ENCODE measurements at regions not wholly inside any gene's neighbourhood (a gene's known extent, or its start where the extent isn't known, plus 50 kb on each side); places are given as distances from the start of the nearest gene placed in this dataset.

DNA sequence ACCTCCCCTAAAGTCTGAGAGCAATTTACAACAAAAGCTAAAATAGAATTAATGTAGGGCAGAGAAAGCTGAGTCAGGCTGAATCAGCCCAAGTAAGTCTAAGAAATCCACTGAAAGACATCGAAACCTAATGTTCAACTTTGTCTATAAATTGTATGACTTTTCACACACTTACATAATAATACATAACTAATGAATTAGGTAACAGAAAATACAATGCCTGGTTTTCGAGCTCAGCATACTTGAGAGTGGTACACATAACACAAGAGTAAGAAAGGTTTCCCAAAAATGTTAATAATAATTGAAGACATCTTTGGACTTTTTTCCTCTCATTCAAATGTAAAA, 55.3 kb upstream of the VGLL4 start:
- Histone ChIP-seq H3K27me3 (ENCODE audit: low read depth, low read length) (no peaks in the 10 kb centered on the region), H3K9ac (ENCODE audit: low read length) (no peak overlapping the region), H3K9me3 (ENCODE audit: insufficient read depth, low read length) (no peaks in the 10 kb centered on the region), H3K79me2 (ENCODE audit: low read length) (no peaks in the 10 kb centered on the region), H4K20me1 (ENCODE audit: insufficient read depth, low read length) (no peaks in the 10 kb centered on the region), H3K4me2 (ENCODE audit: low read length) (no peak overlapping the region), H3K27ac (ENCODE audit: low read length) (no peak overlapping the region), H3K4me1 (ENCODE audit: low read length) (no peaks in the 10 kb centered on the region), H3K36me3 (replicated peaks; ENCODE audit: low read depth, low read length) (no peaks in the 10 kb centered on the region), H3K4me3 (ENCODE audit: low read length) (no peak overlapping the region), H2AFZ (ENCODE audit: low read depth, low read length) (no peak overlapping the region)
- TF ChIP-seq EZH2phosphoT487 (IDR thresholded peaks at IDR 0.05; ENCODE audit: low read depth) = no peak
- TF ChIP-seq, protein P1, sequence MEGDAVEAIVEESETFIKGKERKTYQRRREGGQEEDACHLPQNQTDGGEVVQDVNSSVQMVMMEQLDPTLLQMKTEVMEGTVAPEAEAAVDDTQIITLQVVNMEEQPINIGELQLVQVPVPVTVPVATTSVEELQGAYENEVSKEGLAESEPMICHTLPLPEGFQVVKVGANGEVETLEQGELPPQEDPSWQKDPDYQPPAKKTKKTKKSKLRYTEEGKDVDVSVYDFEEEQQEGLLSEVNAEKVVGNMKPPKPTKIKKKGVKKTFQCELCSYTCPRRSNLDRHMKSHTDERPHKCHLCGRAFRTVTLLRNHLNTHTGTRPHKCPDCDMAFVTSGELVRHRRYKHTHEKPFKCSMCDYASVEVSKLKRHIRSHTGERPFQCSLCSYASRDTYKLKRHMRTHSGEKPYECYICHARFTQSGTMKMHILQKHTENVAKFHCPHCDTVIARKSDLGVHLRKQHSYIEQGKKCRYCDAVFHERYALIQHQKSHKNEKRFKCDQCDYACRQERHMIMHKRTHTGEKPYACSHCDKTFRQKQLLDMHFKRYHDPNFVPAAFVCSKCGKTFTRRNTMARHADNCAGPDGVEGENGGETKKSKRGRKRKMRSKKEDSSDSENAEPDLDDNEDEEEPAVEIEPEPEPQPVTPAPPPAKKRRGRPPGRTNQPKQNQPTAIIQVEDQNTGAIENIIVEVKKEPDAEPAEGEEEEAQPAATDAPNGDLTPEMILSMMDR (IDR thresholded peaks at IDR 0.05; ENCODE audit: low read depth, low read length) = no peak

DNA sequence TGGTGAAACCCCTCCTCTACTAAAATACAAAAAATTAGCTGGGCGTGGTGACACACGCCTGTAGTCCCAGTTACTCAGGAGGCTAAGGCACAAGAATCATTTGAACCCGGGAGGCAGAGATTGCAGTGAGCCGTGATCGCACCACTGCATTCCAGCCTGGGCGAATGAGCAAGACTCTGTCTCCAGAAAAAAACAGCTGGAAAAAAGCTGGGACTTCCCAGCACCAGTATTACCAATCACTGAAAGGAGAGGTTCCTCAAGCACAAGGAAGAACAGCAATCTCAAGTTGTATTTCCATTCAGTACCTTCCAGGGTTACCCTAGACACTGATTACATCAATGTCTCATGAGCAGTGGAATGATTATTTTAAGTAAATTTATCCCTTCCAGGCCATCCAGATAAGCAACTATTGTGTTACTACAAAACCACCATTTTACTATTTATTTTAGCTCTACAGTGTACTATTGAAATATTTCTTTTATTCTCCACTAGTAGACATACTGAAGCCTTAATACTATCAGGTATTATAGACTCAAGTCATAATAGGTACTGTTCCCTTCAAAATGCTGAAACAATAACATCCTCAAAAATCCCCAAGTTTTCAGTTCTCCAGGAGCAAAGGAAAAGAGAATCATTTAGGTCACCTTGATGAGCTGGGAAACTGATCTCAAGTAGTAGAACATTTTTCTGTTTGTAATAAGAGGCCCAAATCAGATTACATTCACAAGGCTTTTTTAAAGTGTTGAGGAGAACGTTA, 54.8 kb upstream of the VGLL4 start:
- TF ChIP-seq, protein P1 (IDR thresholded peaks at IDR 0.05; ENCODE audit: low read depth, low read length) = no peak
- TF ChIP-seq EZH2phosphoT487 (IDR thresholded peaks at IDR 0.05; ENCODE audit: low read depth) = no peak
- Histone ChIP-seq H3K4me2 (ENCODE audit: low read length) (no peak overlapping the region), H3K9ac (ENCODE audit: low read length) (no peak overlapping the region), H2AFZ (ENCODE audit: low read depth, low read length) (no peak overlapping the region), H4K20me1 (ENCODE audit: insufficient read depth, low read length) (no peaks in the 10 kb centered on the region), H3K79me2 (ENCODE audit: low read length) (no peaks in the 10 kb centered on the region), H3K4me3 (ENCODE audit: low read length) (no peak overlapping the region), H3K27ac (ENCODE audit: low read length) (no peak overlapping the region), H3K27me3 (ENCODE audit: low read depth, low read length) (no peaks in the 10 kb centered on the region), H3K4me1 (ENCODE audit: low read length) (no peaks in the 10 kb centered on the region), H3K9me3 (ENCODE audit: insufficient read depth, low read length) (no peaks in the 10 kb centered on the region), H3K36me3 (replicated peaks; ENCODE audit: low read depth, low read length) (no peaks in the 10 kb centered on the region)

DNA sequence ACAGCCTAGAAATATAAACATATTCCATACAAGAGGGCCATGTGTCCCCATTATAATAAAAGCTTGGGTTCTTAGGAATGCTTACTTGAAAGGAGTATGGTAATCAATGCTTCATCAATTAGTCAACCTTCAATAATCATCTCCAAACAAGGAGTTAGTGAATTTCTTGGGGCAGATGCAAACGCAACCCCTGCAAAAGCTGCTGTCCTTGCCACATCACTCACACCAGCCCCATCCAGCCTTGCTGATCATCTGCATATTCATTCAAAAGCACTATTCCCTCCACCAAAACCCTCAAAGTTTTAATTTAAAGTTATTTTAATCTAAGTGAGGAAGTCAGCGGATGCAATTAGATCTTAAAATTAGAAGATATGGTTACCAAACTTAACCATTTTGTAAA, 54.0 kb upstream of the VGLL4 start:
- Histone ChIP-seq H3K79me2 (ENCODE audit: low read length) (no peaks in the 10 kb centered on the region), H3K9ac (ENCODE audit: low read length) (no peak overlapping the region), H3K4me2 (ENCODE audit: low read length) (no peak overlapping the region), H3K9me3 (ENCODE audit: insufficient read depth, low read length) (no peaks in the 10 kb centered on the region), H3K4me1 (ENCODE audit: low read length) (no peaks in the 10 kb centered on the region), H3K36me3 (replicated peaks; ENCODE audit: low read depth, low read length) (no peaks in the 10 kb centered on the region), H4K20me1 (ENCODE audit: insufficient read depth, low read length) (no peaks in the 10 kb centered on the region), H3K27ac (ENCODE audit: low read length) (no peak overlapping the region), H3K27me3 (ENCODE audit: low read depth, low read length) (no peaks in the 10 kb centered on the region), H3K4me3 (ENCODE audit: low read length) (no peak overlapping the region), H2AFZ (ENCODE audit: low read depth, low read length) (no peak overlapping the region)
- TF ChIP-seq, protein P1 (IDR thresholded peaks at IDR 0.05; ENCODE audit: low read depth, low read length) = no peak
- TF ChIP-seq EZH2phosphoT487 (IDR thresholded peaks at IDR 0.05; ENCODE audit: low read depth) = no peak

DNA sequence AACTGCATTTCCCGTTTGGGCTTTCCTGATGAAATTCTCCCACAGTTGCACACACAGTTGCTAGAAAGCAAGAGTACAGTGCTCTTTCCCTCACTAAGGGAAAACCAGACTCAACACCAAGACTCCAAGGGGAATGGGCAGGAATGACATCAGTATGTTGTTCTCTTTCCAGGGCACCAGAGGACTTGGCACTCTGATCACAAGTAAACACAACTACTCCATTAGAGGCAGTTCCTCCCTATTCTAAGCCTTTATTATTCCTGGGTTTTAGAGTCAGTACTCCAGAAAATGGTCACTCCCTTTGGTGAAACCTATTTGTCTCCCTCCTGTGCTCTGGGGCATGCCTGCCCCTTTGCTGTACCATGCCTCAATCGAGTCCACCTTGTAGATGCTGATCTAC, 52.3 kb upstream of the VGLL4 start:
- H3K4me1 ChIP-seq (ENCODE audit: low read length) = no peaks in the 10 kb centered on the region
- H3K4me3 ChIP-seq (ENCODE audit: low read length) = no peak overlapping the region
- H3K9me3 ChIP-seq (ENCODE audit: insufficient read depth, low read length) = no peaks in the 10 kb centered on the region
- no peaks in the 10 kb centered on the region for H3K36me3 ChIP-seq (replicated peaks; ENCODE audit: low read depth, low read length)
- no peak overlapping the region for H3K27ac ChIP-seq (ENCODE audit: low read length)
- no peaks in the 10 kb centered on the region for H4K20me1 ChIP-seq (ENCODE audit: insufficient read depth, low read length)
- no peak for TF ChIP-seq EZH2phosphoT487 (IDR thresholded peaks at IDR 0.05; ENCODE audit: low read depth)
- TF ChIP-seq, protein P1 (IDR thresholded peaks at IDR 0.05; ENCODE audit: low read depth, low read length) = no peak
- H3K27me3 ChIP-seq (ENCODE audit: low read depth, low read length) = no peaks in the 10 kb centered on the region
- H2AFZ ChIP-seq (ENCODE audit: low read depth, low read length) = no peak overlapping the region
- H3K9ac ChIP-seq (ENCODE audit: low read length) = no peak overlapping the region
- no peaks in the 10 kb centered on the region for H3K79me2 ChIP-seq (ENCODE audit: low read length)
- no peak overlapping the region for H3K4me2 ChIP-seq (ENCODE audit: low read length)

Measured in OCI-LY3 (cell line).